Neutrophil (primary cell): ENCODE measurements at regions not wholly inside any gene's neighbourhood (a gene's known extent, or its start where the extent isn't known, plus 50 kb on each side); places are given as distances from the start of the nearest gene placed in this dataset.

ENCODE experiments used
- H3K27ac ChIP-seq: fragments of 200-600 bp; sonication (generic); 2 replicates; pipeline ENCODE4 v1.5.1; 2016; ENCODE audit warnings: mild to moderate bottlenecking, moderate library complexity
- H3K27me3 ChIP-seq: fragments of 200-600 bp; sonication (generic); 2 replicates; pipeline ENCODE4 v1.6.0; 2016; ENCODE audit warnings: mild to moderate bottlenecking
- H3K36me3 ChIP-seq: fragments of 200-600 bp; sonication (generic); 2 replicates; pipeline ENCODE4 v1.5.1; 2017
- H3K4me1 ChIP-seq, 2 experiments: fragments of 200-600 bp in 1 of 2; sonication (generic) in 1 of 2; 1 replicate in 1 of 2; 2 replicates in 1 of 2; pipeline versions ENCODE4 v1.5.1 to v1.6.1; 2013 to 2016; ENCODE audit warnings: low read depth in 1 of 2, low read length in 1 of 2, mild to moderate bottlenecking in 1 of 2, moderate library complexity in 1 of 2; ENCODE audit not compliant: control insufficient read depth in 1 of 2, insufficient read depth in 1 of 2
- H3K4me3 ChIP-seq, 2 experiments: fragments of 200-600 bp in 1 of 2; sonication (generic) in 1 of 2; 1 replicate in 1 of 2; 2 replicates in 1 of 2; pipeline ENCODE4 v1.5.1; 2013 to 2016; ENCODE audit warnings: low read depth in 1 of 2, low read length in 1 of 2, mild to moderate bottlenecking in 1 of 2, moderate library complexity in 1 of 2
- H3K9me3 ChIP-seq: fragments of 200-600 bp; sonication (generic); 2 replicates; pipeline ENCODE4 v1.5.1; 2016
- TF ChIP-seq, protein P1 (sequence below): fragments of 200-600 bp; sonication (generic); IDR thresholded peaks from 2 replicates; pipeline ENCODE4 v1.5.1; 2016; ENCODE audit warnings: antibody characterized with exemption

DNA sequence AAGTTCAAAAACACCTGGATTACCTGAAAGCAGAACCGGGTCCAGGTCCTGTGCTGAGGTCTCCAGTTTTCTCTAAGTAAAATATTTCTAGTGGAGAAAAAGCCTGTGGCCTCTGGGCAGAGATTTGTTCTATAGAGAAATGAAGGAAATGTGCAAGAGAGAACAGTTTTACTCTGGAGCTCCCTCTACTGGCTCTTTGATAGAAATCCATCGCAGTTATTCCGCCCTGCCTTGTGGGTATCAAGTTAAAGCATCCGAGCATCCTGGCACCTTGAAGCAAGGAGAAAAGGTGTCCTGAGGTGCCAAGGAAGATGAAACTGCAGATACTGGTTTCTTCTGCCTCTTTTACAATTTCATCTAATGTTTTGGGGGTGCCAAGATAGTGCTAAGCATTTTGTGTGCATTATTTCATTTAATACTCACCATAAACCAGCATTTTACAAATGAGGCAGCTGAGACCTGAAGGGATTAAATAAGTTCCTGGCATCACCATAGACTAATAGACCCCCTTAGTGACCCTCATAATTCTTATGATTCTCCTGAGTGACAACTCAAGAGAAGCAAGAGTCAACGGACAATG, 113.1 kb upstream of the HSD17B12 start:
- H3K36me3 ChIP-seq: no peaks in the 10 kb centered on the region
- no peaks in the 10 kb centered on the region for H3K4me1 ChIP-seq
- H3K4me3 ChIP-seq: no peak overlapping the region
- peaks cover 96% of the 10 kb centered on the region for H3K27me3 ChIP-seq
- no peak overlapping the region for H3K27ac ChIP-seq
- no peaks in the 10 kb centered on the region for H3K9me3 ChIP-seq
- TF ChIP-seq, protein P1, sequence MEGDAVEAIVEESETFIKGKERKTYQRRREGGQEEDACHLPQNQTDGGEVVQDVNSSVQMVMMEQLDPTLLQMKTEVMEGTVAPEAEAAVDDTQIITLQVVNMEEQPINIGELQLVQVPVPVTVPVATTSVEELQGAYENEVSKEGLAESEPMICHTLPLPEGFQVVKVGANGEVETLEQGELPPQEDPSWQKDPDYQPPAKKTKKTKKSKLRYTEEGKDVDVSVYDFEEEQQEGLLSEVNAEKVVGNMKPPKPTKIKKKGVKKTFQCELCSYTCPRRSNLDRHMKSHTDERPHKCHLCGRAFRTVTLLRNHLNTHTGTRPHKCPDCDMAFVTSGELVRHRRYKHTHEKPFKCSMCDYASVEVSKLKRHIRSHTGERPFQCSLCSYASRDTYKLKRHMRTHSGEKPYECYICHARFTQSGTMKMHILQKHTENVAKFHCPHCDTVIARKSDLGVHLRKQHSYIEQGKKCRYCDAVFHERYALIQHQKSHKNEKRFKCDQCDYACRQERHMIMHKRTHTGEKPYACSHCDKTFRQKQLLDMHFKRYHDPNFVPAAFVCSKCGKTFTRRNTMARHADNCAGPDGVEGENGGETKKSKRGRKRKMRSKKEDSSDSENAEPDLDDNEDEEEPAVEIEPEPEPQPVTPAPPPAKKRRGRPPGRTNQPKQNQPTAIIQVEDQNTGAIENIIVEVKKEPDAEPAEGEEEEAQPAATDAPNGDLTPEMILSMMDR: peak; percentile 43

DNA sequence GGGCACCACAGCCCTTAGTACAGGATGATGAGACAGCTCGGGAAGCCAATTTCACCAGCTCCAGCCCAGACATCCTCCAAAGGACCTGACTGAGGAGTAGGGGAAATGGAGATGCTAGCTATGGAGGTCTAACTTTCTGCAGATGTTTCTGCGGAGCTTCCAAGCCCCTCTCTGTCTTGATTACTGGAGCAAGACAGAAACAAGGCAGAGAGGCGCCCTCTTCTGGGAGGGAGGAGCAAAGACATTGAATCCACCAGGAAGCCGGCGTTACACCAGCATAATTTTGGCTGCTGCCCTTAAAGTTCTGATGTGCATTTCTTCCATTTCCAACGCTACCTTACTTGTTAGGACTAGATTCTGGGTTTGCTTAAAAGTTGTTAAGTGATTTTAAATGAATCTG, 107.3 kb upstream of the HSD17B12 start:
- no peaks in the 10 kb centered on the region for H3K9me3 ChIP-seq
- no peak overlapping the region for H3K27ac ChIP-seq
- no peak overlapping the region for H3K4me3 ChIP-seq
- no peaks in the 10 kb centered on the region for H3K36me3 ChIP-seq
- TF ChIP-seq, protein P1: no peak
- H3K4me1 ChIP-seq: no peaks in the 10 kb centered on the region
- H3K27me3 ChIP-seq: peaks cover 100% of the 10 kb centered on the region

DNA sequence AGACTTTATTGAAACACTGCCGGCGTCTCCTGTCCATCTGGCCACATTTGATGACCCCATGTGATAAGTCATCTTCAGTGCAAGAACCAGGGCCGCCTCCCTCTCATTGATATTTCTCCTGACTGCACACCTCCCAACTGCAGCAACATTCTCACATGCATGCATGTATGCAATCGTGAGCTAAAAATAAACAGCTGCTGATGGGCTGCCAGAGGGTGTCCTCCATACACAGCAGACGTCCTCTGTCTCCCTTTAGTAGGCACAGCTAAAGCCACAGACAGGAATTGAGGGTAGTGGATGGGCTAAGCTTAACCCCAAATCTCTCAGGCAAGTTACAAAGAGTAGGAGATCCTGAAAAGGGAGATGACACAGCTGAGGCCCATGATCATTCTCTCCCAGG, 106.7 kb upstream of the HSD17B12 start:
- TF ChIP-seq, protein P1: no peak
- Histone ChIP-seq H3K4me1 (peaks cover 0 to 6% of the 10 kb centered on the region in 2 experiments), H3K27ac (no peak overlapping the region), H3K27me3 (peaks cover 100% of the 10 kb centered on the region), H3K9me3 (no peaks in the 10 kb centered on the region), H3K36me3 (no peaks in the 10 kb centered on the region), H3K4me3 (no peak overlapping the region)

DNA sequence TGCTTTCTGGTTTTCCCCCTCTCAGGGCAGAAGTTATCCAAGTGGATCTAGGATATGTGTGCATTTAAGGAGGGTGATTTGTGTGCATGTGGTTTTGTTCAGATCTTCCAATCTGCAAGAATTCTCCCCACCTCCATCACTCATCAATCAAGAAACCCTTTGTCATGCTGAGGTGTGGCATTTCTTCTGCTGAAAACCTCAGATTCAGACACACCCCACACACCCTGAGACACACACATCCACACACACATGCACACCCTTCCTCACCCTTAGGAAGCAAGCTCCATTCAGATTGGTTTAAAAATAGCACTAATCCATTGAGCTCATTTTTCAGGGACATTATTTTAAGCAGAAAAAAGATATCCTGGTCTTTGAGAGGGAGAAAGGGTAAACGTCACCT, 106.1 kb upstream of the HSD17B12 start:
- Histone ChIP-seq H3K27me3 (peaks cover 100% of the 10 kb centered on the region), H3K27ac (no peak overlapping the region), H3K36me3 (no peaks in the 10 kb centered on the region), H3K9me3 (no peaks in the 10 kb centered on the region), H3K4me3 (no peak overlapping the region), H3K4me1 (peaks cover 3 to 11% of the 10 kb centered on the region in 2 experiments)
- TF ChIP-seq, protein P1: no peak

DNA sequence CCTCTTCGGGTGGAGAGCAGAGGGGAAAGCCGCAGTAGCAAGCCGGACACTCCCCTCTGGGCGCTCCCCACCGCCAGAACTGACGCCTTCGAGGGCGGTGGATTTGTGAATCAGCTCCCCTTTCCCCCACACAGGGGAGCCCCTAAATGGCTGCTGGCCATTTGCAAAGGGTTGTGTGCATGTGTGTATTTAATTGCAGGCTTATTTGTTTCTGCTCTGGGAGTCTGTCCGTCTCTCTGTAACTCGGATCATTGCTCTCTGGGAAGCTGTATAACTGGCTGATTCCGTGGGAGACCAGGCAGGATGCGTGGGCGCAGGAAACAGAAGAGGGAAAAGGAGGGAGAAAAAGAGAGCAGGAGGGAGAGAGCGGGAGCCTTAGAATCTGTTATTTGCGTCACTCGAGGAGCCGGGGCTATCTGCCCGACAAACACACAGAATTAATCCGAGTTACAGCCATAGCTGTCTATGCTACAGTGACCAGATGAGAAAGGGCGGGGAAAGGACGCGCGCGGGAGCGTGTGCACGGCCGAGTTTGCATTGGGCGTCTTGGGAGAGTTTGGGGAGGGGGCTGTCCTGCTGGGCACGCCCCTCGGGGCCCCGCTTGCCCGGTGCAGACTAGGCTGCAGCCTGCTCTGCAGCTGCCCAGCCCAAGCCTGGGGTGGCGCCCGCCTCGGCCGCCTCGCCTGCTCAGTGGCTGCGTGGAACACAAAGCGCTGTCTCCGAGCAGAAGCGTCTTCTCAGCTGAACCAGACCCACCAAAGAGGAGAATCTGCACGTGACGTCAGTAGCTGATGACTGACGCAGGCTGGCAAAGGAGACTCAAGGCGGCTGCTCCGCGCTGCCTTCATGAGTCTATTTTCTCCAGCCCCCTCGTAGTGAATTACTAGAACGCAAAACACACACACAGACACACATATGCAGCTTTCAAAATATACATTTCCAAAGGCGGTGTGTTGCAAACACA, 105.3 kb upstream of the HSD17B12 start:
- H3K9me3 ChIP-seq: no peaks in the 10 kb centered on the region
- no peak overlapping the region for H3K4me3 ChIP-seq
- H3K27ac ChIP-seq: no peak overlapping the region
- TF ChIP-seq, protein P1: no peak
- no peaks in the 10 kb centered on the region for H3K36me3 ChIP-seq
- H3K4me1 ChIP-seq: peaks cover 9 to 19% of the 10 kb centered on the region in 2 experiments
- H3K27me3 ChIP-seq: peaks cover 100% of the 10 kb centered on the region
